Right lung (tissue), 2 donors: ENCODE measurements at regions not wholly inside any gene's neighbourhood (a gene's known extent, or its start where the extent isn't known, plus 50 kb on each side); places are given as distances from the start of the nearest gene placed in this dataset.
"Not testable (repeated sequence)": the region's sequence is repeated elsewhere in the genome, so short reads cannot be mapped to it uniquely, and the experiment has no call there.

Experiments used
- DNase-seq, 2 donors: peaks; one replicate each; pipeline ENCODE4 v3.0.0-alpha.2; 2013

- not testable (repeated sequence) for DNase-seq
Measured at GRCh38 chrX:67213686-67214085, 330.1 kb upstream of the AR start.

- no peak for DNase-seq
Measured at GRCh38 chrX:67207912-67208311, 335.9 kb upstream of the AR start.

GRCh38 chrX:67159437-67159836, 384.4 kb upstream of the AR start:
- no peak for DNase-seq

GRCh38 chrX:67114635-67115034, 429.2 kb upstream of the AR start:
- DNase-seq, result no peak

GRCh38 chrX:67105758-67106116, 438.1 kb upstream of the AR start:
- DNase-seq, result no peak

GRCh38 chrX:67104982-67105757, 438.7 kb upstream of the AR start:
- DNase-seq, result no peak

- DNase-seq, result no peak
Measured at GRCh38 chrX:67100031-67100884, 443.6 kb upstream of the AR start.

- no peak for DNase-seq
Measured at GRCh38 chrX:67094061-67094460, 449.8 kb upstream of the AR start.

- DNase-seq, result no peak
Measured at GRCh38 chrX:67050760-67051159, 411.9 kb upstream of the EDA2R start.

- no peak for DNase-seq
Measured at GRCh38 chrX:67044866-67045265, 406.0 kb upstream of the EDA2R start.

GRCh38 chrX:67044029-67044653, 405.3 kb upstream of the EDA2R start:
- no peak for DNase-seq

GRCh38 chrX:67004451-67004850, 365.6 kb upstream of the EDA2R start:
- no peak for DNase-seq

- no peak for DNase-seq
Measured at GRCh38 chrX:66994729-66995128, 355.9 kb upstream of the EDA2R start.

- DNase-seq, result not testable (repeated sequence)
Measured at GRCh38 chrX:66992077-66992476, 353.2 kb upstream of the EDA2R start.

- no peak for DNase-seq
Measured at GRCh38 chrX:66988331-66988730, 349.5 kb upstream of the EDA2R start.

GRCh38 chrX:66961665-66962064, 322.8 kb upstream of the EDA2R start:
- no peak for DNase-seq

- no peak for DNase-seq
Measured at GRCh38 chrX:66931713-66932112, 292.8 kb upstream of the EDA2R start.

- not testable (repeated sequence) for DNase-seq
Measured at GRCh38 chrX:66930516-66930915, 291.6 kb upstream of the EDA2R start.

- DNase-seq, result no peak
Measured at GRCh38 chrX:66920296-66920695, 281.4 kb upstream of the EDA2R start.

GRCh38 chrX:66919280-66919832, 280.5 kb upstream of the EDA2R start:
- no peak for DNase-seq

- no peak for DNase-seq
Measured at GRCh38 chrX:66918511-66918910, 279.6 kb upstream of the EDA2R start.

- no peak for DNase-seq
Measured at GRCh38 chrX:66915893-66916292, 277.0 kb upstream of the EDA2R start.
